ENCODE measurements at regions not wholly inside any gene's neighbourhood (a gene's known extent, or its start where the extent isn't known, plus 50 kb on each side); places are given as distances from the start of the nearest gene placed in this dataset.

- no peaks in the 10 kb centered on the region for H4K20me1 ChIP-seq (ENCODE audit: insufficient read depth, low read length)
- peaks cover 18% of the 10 kb centered on the region for H3K4me1 ChIP-seq (ENCODE audit: insufficient read depth, low read length)
- no peaks in the 10 kb centered on the region for H3K36me3 ChIP-seq (ENCODE audit: insufficient read depth, low read length)
- no peaks in the 10 kb centered on the region for H3K9me3 ChIP-seq (ENCODE audit: low read depth, low read length)
- H3K27ac ChIP-seq (ENCODE audit: low read depth, low read length): no peak overlapping the region
- no peak for DNase-seq (ENCODE audit: insufficient read length, low spot score, missing footprints)
- H3K4me2 ChIP-seq (ENCODE audit: insufficient read depth, low read length): no peak overlapping the region
- H2AFZ ChIP-seq (ENCODE audit: low read length): no peak overlapping the region
- TF ChIP-seq, protein P1, sequence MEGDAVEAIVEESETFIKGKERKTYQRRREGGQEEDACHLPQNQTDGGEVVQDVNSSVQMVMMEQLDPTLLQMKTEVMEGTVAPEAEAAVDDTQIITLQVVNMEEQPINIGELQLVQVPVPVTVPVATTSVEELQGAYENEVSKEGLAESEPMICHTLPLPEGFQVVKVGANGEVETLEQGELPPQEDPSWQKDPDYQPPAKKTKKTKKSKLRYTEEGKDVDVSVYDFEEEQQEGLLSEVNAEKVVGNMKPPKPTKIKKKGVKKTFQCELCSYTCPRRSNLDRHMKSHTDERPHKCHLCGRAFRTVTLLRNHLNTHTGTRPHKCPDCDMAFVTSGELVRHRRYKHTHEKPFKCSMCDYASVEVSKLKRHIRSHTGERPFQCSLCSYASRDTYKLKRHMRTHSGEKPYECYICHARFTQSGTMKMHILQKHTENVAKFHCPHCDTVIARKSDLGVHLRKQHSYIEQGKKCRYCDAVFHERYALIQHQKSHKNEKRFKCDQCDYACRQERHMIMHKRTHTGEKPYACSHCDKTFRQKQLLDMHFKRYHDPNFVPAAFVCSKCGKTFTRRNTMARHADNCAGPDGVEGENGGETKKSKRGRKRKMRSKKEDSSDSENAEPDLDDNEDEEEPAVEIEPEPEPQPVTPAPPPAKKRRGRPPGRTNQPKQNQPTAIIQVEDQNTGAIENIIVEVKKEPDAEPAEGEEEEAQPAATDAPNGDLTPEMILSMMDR (IDR thresholded peaks at IDR 0.05; ENCODE audit: extremely low read depth, low read depth, low read length): no peak
- no peaks in the 10 kb centered on the region for H3K27me3 ChIP-seq (ENCODE audit: insufficient read depth, low read length)
- H3K79me2 ChIP-seq (ENCODE audit: insufficient read depth, low read length): no peaks in the 10 kb centered on the region
- no peak overlapping the region for H3K4me3 ChIP-seq (ENCODE audit: insufficient read depth, low read length)
Measured at GRCh38 chr11:10925149-10925926, 67.5 kb upstream of the ZBED5 start.

DNA sequence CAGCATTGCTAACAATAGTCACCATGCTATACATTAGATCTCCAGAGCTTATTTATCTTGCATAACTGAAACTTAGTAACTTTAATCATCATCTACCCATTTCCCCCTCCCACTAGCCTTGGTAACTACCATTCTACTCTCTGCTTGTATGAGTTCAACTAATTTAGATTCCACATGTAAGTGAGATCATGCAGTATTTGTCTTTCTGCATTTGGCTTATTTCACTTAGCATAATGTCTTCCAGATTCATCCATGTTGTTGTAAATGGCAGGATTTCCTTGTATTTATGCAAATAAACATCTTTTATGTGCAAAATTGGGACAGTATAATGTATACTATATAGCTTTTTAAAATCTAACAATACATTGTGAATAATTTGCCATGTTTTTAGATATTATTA lies 66.0 kb upstream of the ZBED5 start:
- H3K79me2 ChIP-seq (ENCODE audit: insufficient read depth, low read length): no peaks in the 10 kb centered on the region
- no peak overlapping the region for H3K4me2 ChIP-seq (ENCODE audit: insufficient read depth, low read length)
- H3K4me1 ChIP-seq (ENCODE audit: insufficient read depth, low read length): peaks cover 23% of the 10 kb centered on the region
- no peaks in the 10 kb centered on the region for H3K36me3 ChIP-seq (ENCODE audit: insufficient read depth, low read length)
- no peaks in the 10 kb centered on the region for H3K27me3 ChIP-seq (ENCODE audit: insufficient read depth, low read length)
- no peaks in the 10 kb centered on the region for H3K9me3 ChIP-seq (ENCODE audit: low read depth, low read length)
- H3K4me3 ChIP-seq (ENCODE audit: insufficient read depth, low read length): no peak overlapping the region
- TF ChIP-seq, protein P1 (IDR thresholded peaks at IDR 0.05; ENCODE audit: extremely low read depth, low read depth, low read length): no peak
- H2AFZ ChIP-seq (ENCODE audit: low read length): no peak overlapping the region
- DNase-seq (ENCODE audit: insufficient read length, low spot score, missing footprints): no peak
- no peaks in the 10 kb centered on the region for H4K20me1 ChIP-seq (ENCODE audit: insufficient read depth, low read length)
- no peak overlapping the region for H3K27ac ChIP-seq (ENCODE audit: low read depth, low read length)

DNA sequence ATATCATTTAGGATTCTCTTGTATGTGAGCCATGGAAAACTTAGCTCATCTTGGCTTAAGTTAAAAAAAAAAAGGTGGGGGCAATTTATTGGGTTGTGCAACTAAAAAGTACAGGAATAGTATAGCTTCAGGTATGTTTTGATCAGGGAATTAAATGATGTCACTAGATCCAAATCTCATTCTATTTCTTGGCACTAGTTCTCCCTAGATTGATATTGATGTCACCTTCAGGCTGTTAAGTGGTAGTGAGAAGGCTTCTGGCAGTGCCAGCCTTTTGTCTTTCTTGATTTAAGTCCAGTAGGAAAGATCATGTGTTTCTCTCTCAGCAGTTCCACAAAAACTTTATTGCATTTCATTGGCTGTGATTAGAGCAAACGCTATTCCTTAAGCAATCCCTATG lies 65.0 kb upstream of the ZBED5 start:
- no peak overlapping the region for H3K27ac ChIP-seq (ENCODE audit: low read depth, low read length)
- no peak for DNase-seq (ENCODE audit: insufficient read length, low spot score, missing footprints)
- no peaks in the 10 kb centered on the region for H3K36me3 ChIP-seq (ENCODE audit: insufficient read depth, low read length)
- H3K27me3 ChIP-seq (ENCODE audit: insufficient read depth, low read length): no peaks in the 10 kb centered on the region
- H3K9me3 ChIP-seq (ENCODE audit: low read depth, low read length): no peaks in the 10 kb centered on the region
- H3K79me2 ChIP-seq (ENCODE audit: insufficient read depth, low read length): no peaks in the 10 kb centered on the region
- H2AFZ ChIP-seq (ENCODE audit: low read length): no peak overlapping the region
- no peaks in the 10 kb centered on the region for H4K20me1 ChIP-seq (ENCODE audit: insufficient read depth, low read length)
- H3K4me3 ChIP-seq (ENCODE audit: insufficient read depth, low read length): no peak overlapping the region
- TF ChIP-seq, protein P1 (IDR thresholded peaks at IDR 0.05; ENCODE audit: extremely low read depth, low read depth, low read length): no peak
- H3K4me2 ChIP-seq (ENCODE audit: insufficient read depth, low read length): no peak overlapping the region
- H3K4me1 ChIP-seq (ENCODE audit: insufficient read depth, low read length): peaks cover 23% of the 10 kb centered on the region

DNA sequence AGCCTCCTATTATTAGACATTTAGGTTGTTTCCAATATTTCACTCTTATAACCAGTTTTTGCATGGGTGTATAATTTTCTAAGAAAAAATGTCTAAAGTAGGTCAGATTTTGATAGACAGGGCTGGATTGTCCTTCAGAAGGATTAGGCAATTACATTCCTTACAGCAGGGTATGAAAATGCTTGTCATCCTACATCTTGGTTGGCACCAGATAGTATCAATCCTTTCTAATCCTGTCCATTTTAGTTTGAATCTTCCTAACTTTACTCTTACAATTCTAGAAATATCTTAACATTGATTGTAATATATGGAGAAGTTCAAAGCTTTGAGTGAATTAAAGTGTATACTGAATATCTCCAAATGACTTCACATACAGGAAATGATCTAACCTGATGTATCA lies 63.0 kb upstream of the ZBED5 start:
- H3K36me3 ChIP-seq (ENCODE audit: insufficient read depth, low read length): no peaks in the 10 kb centered on the region
- H3K79me2 ChIP-seq (ENCODE audit: insufficient read depth, low read length): no peaks in the 10 kb centered on the region
- H3K27me3 ChIP-seq (ENCODE audit: insufficient read depth, low read length): no peaks in the 10 kb centered on the region
- H3K4me2 ChIP-seq (ENCODE audit: insufficient read depth, low read length): no peak overlapping the region
- H3K4me3 ChIP-seq (ENCODE audit: insufficient read depth, low read length): no peak overlapping the region
- no peak overlapping the region for H3K27ac ChIP-seq (ENCODE audit: low read depth, low read length)
- no peak for DNase-seq (ENCODE audit: insufficient read length, low spot score, missing footprints)
- no peak overlapping the region for H2AFZ ChIP-seq (ENCODE audit: low read length)
- no peaks in the 10 kb centered on the region for H3K9me3 ChIP-seq (ENCODE audit: low read depth, low read length)
- TF ChIP-seq, protein P1 (IDR thresholded peaks at IDR 0.05; ENCODE audit: extremely low read depth, low read depth, low read length): no peak
- H4K20me1 ChIP-seq (ENCODE audit: insufficient read depth, low read length): no peaks in the 10 kb centered on the region
- peaks cover 8% of the 10 kb centered on the region for H3K4me1 ChIP-seq (ENCODE audit: insufficient read depth, low read length)
